DOHH2 (cell line): ENCODE measurements at regions not wholly inside any gene's neighbourhood (a gene's known extent, or its start where the extent isn't known, plus 50 kb on each side); places are given as distances from the start of the nearest gene placed in this dataset.

Experiments used
- H3F3A ChIP-seq: fragments of 200-600 bp; sonication (generic), shearing (Covaris generic); 2 replicates; pipeline ENCODE4 v1.6.0; 2016; ENCODE audit warnings: antibody characterized with exemption, mild to moderate bottlenecking; ENCODE audit not compliant: control insufficient read depth, insufficient read depth
- H3K27ac ChIP-seq: fragments of 200-600 bp; sonication (generic); 2 replicates; pipeline ENCODE4 v1.5.1; 2014; ENCODE audit warnings: low read depth, mild to moderate bottlenecking, low read length, moderate library complexity
- H3K27me3 ChIP-seq: fragments of 200-600 bp; sonication (generic); 2 replicates; pipeline ENCODE4 v1.6.1; 2014; ENCODE audit warnings: mild to moderate bottlenecking, low read length, mixed read lengths; ENCODE audit not compliant: control insufficient read depth
- H3K36me3 ChIP-seq: fragments of 200-600 bp; sonication (generic); 2 replicates; pipeline ENCODE4 v1.6.1; 2014; ENCODE audit warnings: mild to moderate bottlenecking, low read length, moderate library complexity, mixed read lengths; ENCODE audit not compliant: control insufficient read depth
- H3K4me1 ChIP-seq: fragments of 200-600 bp; sonication (generic); 2 replicates; pipeline ENCODE4 v1.6.1; 2014; ENCODE audit warnings: mild to moderate bottlenecking, low read length, mixed read lengths; ENCODE audit not compliant: control insufficient read depth
- H3K4me2 ChIP-seq: fragments of 200-600 bp; sonication (generic); 2 replicates; pipeline ENCODE4 v1.6.0; 2014; ENCODE audit warnings: mild to moderate bottlenecking, low read length, moderate library complexity
- H3K4me3 ChIP-seq: fragments of 200-600 bp; sonication (generic); 2 replicates; pipeline ENCODE4 v1.5.1; 2014; ENCODE audit warnings: mild to moderate bottlenecking, low read length, mixed read lengths
- H3K79me2 ChIP-seq: fragments of 200-600 bp; sonication (generic); 2 replicates; pipeline ENCODE4 v1.6.1; 2014; ENCODE audit warnings: mild to moderate bottlenecking, low read length, mixed read lengths; ENCODE audit not compliant: control insufficient read depth
- H3K9me2 ChIP-seq: fragments of 200-600 bp; sonication (generic); replicated peaks from 2 replicates; pipeline ENCODE4 v1.6.1; 2014; ENCODE audit warnings: mild to moderate bottlenecking, low read length, mixed read lengths; ENCODE audit not compliant: control insufficient read depth
- H3K9me3 ChIP-seq: fragments of 200-600 bp; sonication (generic); 2 replicates; pipeline ENCODE4 v1.6.1; 2014; ENCODE audit warnings: antibody characterized with exemption, low read length, mixed read lengths; ENCODE audit not compliant: control insufficient read depth, insufficient read depth
- H4K20me1 ChIP-seq: fragments of 200-600 bp; sonication (generic); 2 replicates; pipeline ENCODE4 v1.6.0; 2014; ENCODE audit warnings: low read depth, mild to moderate bottlenecking, antibody characterized with exemption, low read length, moderate library complexity; ENCODE audit not compliant: control insufficient read depth, insufficient read depth
- CTCF ChIP-seq: fragments of 200-600 bp; sonication (generic); IDR thresholded peaks from one replicate; pipeline ENCODE4 v1.5.1; 2014; ENCODE audit warnings: antibody characterized with exemption, mild to moderate bottlenecking, low read depth, low read length; ENCODE audit not compliant: poor library complexity, severe bottlenecking
- EZH2phosphoT487 ChIP-seq: fragments of 200-600 bp; sonication (generic); IDR thresholded peaks from 2 replicates; pipeline ENCODE4 v1.6.1; 2017; ENCODE audit warnings: borderline replicate concordance, mild to moderate bottlenecking, antibody characterized with exemption, low read length, moderate library complexity, mixed read lengths

- peaks cover 4% of the 10 kb centered on the region; the same call in 1 of the 2 replicates for H3K9me3 ChIP-seq
- TF ChIP-seq EZH2phosphoT487 (no peak), CTCF (no peak)
- H4K20me1 ChIP-seq = no peaks in the 10 kb centered on the region
- H3K4me2 ChIP-seq = no peak overlapping the region
- H3K27me3 ChIP-seq = 0 out of 2 replicates have a peak, but pooled peaks cover 3% of the 10 kb centered on the region
- H3K4me1 ChIP-seq = no peaks in the 10 kb centered on the region
- no peaks in the 10 kb centered on the region for H3K79me2 ChIP-seq
- no peak overlapping the region for H3K27ac ChIP-seq
- no peak overlapping the region for H3K4me3 ChIP-seq
- no peaks in the 10 kb centered on the region for H3F3A ChIP-seq
- no peaks in the 10 kb centered on the region for H3K36me3 ChIP-seq
- H3K9me2 ChIP-seq = no peaks in the 10 kb centered on the region
Measured at GRCh38 chr2:20108655-20109396, 57.4 kb upstream of the LAPTM4A start.

DNA sequence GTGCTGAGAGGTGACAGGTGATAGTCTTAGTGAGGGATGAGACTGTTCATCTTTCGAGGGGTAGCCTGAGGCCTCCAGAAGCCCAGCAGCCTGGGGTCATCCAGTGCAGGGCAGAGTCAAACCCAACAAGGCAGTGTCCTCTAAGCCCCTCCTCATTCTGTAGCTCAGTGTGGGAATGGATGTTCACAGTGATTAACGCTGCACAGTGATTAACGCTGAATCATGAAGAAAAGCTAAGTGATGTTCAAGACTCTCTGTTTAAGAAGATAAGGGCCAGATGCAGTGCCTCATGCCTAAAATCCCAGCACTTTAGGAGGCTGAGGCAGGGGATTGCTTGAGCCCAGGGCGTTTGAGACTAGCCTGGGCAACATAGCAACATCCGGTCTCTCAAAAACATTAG is 56.3 kb upstream of the LAPTM4A start:
- no peak overlapping the region for H3K4me2 ChIP-seq
- no peak overlapping the region for H3K4me3 ChIP-seq
- 0 out of 2 replicates have a peak, but pooled peaks cover 6% of the 10 kb centered on the region for H3K27me3 ChIP-seq
- no peaks in the 10 kb centered on the region for H3K4me1 ChIP-seq
- no peaks in the 10 kb centered on the region for H3K36me3 ChIP-seq
- H3K9me2 ChIP-seq = no peaks in the 10 kb centered on the region
- H3K27ac ChIP-seq = no peak overlapping the region
- TF ChIP-seq CTCF (no peak), EZH2phosphoT487 (no peak)
- no peaks in the 10 kb centered on the region for H3F3A ChIP-seq
- H3K79me2 ChIP-seq = no peaks in the 10 kb centered on the region
- H4K20me1 ChIP-seq = no peaks in the 10 kb centered on the region
- peaks cover 4% of the 10 kb centered on the region; the same call in 1 of the 2 replicates for H3K9me3 ChIP-seq

DNA sequence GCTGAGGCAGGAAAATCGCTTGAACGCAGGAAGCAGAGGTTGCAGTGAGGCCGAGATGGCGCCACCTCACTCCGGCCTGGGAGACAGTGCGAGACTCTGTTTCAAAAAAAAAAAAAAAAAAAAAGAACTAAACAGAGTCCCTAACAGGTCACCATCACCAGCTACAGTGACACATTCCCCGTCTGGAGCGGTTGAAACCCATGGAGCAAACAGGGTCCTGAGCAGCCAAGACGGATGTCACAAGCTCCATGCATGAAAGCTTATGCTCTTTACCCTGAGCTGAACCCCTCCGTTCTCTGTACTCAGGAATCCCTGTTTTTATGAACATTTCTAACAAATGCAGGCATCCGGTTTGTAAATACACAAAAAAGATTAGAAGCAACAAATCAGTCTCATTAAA is 55.9 kb upstream of the LAPTM4A start:
- Histone ChIP-seq H3F3A (no peaks in the 10 kb centered on the region), H3K9me3 (peaks cover 4% of the 10 kb centered on the region; the same call in 1 of the 2 replicates), H3K4me2 (no peak overlapping the region), H3K27me3 (0 out of 2 replicates have a peak, but pooled peaks cover 6% of the 10 kb centered on the region), H3K4me3 (no peak overlapping the region), H3K79me2 (no peaks in the 10 kb centered on the region), H3K9me2 (no peaks in the 10 kb centered on the region), H3K4me1 (no peaks in the 10 kb centered on the region), H3K36me3 (no peaks in the 10 kb centered on the region), H4K20me1 (no peaks in the 10 kb centered on the region), H3K27ac (no peak overlapping the region)
- no peak for TF ChIP-seq CTCF
- TF ChIP-seq EZH2phosphoT487 = no peak
